Upper lobe of right lung (tissue), 1 donor: ENCODE measurements at regions not wholly inside any gene's neighbourhood (a gene's known extent, or its start where the extent isn't known, plus 50 kb on each side); places are given as distances from the start of the nearest gene placed in this dataset.

Experiments
- ATAC-seq: fragments of 200-7000 bp; cut with Tn5 transposase; one replicate; pipeline ENCODE4 v1.9.1; 2020; ENCODE audit warnings: mild to moderate bottlenecking, moderate library complexity
- DNase-seq: peaks from one replicate; pipeline ENCODE4 v3.0.0-alpha.2; 2020
- H3K27ac ChIP-seq: fragments of 200-600 bp; one replicate; pipeline ENCODE4 v1.8.0; 2022
- H3K27me3 ChIP-seq: fragments of 200-600 bp; one replicate; pipeline ENCODE4 v1.8.0; 2022; ENCODE audit warnings: mild to moderate bottlenecking
- H3K36me3 ChIP-seq: fragments of 200-600 bp; one replicate; pipeline ENCODE4 v1.8.0; 2022
- H3K4me1 ChIP-seq: fragments of 200-600 bp; one replicate; pipeline ENCODE4 v1.8.0; 2022
- H3K4me3 ChIP-seq: fragments of 200-600 bp; one replicate; pipeline ENCODE4 v1.8.0; 2022; ENCODE audit warnings: mild to moderate bottlenecking
- H3K9me3 ChIP-seq: fragments of 200-600 bp; one replicate; pipeline ENCODE4 v1.8.0; 2022
- CTCF ChIP-seq: fragments of 200-600 bp; IDR thresholded peaks from one replicate; pipeline ENCODE4 v1.8.0; 2022; ENCODE audit warnings: antibody characterized with exemption
- intact Hi-C: fragments of 100-400 bp; cut with DNase I; formaldehyde crosslinking; loops from one replicate; pipeline ENCODE4 v1.11.0; 2022
- donor health status: DM: no; HTN: yes; CAD: no; lungs with severe emphysema.

- Histone ChIP-seq H3K4me1 (no peaks in the 10 kb centered on the region), H3K9me3 (no peaks in the 10 kb centered on the region), H3K4me3 (no peak overlapping the region)
Measured at GRCh38 chr2:175743011-175743410, 259.1 kb downstream of the LNPK start.

GRCh38 chr2:175742367-175742766 lies 259.7 kb downstream of the LNPK start:
- Histone ChIP-seq H3K4me1 (no peaks in the 10 kb centered on the region), H3K36me3 (no peaks in the 10 kb centered on the region), H3K27me3 (no peaks in the 10 kb centered on the region), H3K9me3 (no peaks in the 10 kb centered on the region), H3K4me3 (no peak overlapping the region), H3K27ac (no peak overlapping the region)
- ATAC-seq (no peak), DNase-seq (no peak)
- intact Hi-C loops: no loop called here
- no peak for TF ChIP-seq CTCF

More at GRCh38 chr2:175743011-175743410, 259.1 kb downstream of the LNPK start:
- Histone ChIP-seq H3K36me3 (no peaks in the 10 kb centered on the region), H3K27me3 (no peaks in the 10 kb centered on the region), H3K27ac (no peak overlapping the region)
- ATAC-seq: no peak
- intact Hi-C loops: no loop called here
- TF ChIP-seq CTCF: no peak
- DNase-seq: no peak

- Histone ChIP-seq H3K36me3 (no peaks in the 10 kb centered on the region), H3K9me3 (no peaks in the 10 kb centered on the region), H3K27me3 (no peaks in the 10 kb centered on the region), H3K27ac (no peak overlapping the region), H3K4me1 (no peaks in the 10 kb centered on the region), H3K4me3 (no peak overlapping the region)
- DNase-seq (no peak), ATAC-seq (no peak)
- intact Hi-C loops: no loop called here
- TF ChIP-seq CTCF: no peak
Measured at GRCh38 chr2:175741164-175741563, 260.9 kb downstream of the LNPK start.

GRCh38 chr2:175737722-175738361 lies 264.2 kb downstream of the LNPK start:
- Histone ChIP-seq H3K4me1 (no peaks in the 10 kb centered on the region), H3K36me3 (no peaks in the 10 kb centered on the region), H3K9me3 (no peaks in the 10 kb centered on the region), H3K27ac (no peak overlapping the region), H3K4me3 (no peak overlapping the region), H3K27me3 (no peaks in the 10 kb centered on the region)
- intact Hi-C loops: no loop called here
- DNase-seq (no peak), ATAC-seq (no peak)
- TF ChIP-seq CTCF: no peak

- no peak for ATAC-seq
- Histone ChIP-seq H3K36me3 (no peaks in the 10 kb centered on the region), H3K4me3 (no peak overlapping the region)
Measured at GRCh38 chr2:175734686-175735085, 267.4 kb downstream of the LNPK start.

More at GRCh38 chr2:175734686-175735085, 267.4 kb downstream of the LNPK start:
- TF ChIP-seq CTCF: no peak
- no peaks in the 10 kb centered on the region for H3K27me3 ChIP-seq
- H3K4me1 ChIP-seq: no peaks in the 10 kb centered on the region
- H3K9me3 ChIP-seq: no peaks in the 10 kb centered on the region
- no peak overlapping the region for H3K27ac ChIP-seq
- intact Hi-C loops: no loop called here
- DNase-seq: no peak
